Head of caudate nucleus (tissue), 42 donors: ENCODE measurements at regions not wholly inside any gene's neighbourhood (a gene's known extent, or its start where the extent isn't known, plus 50 kb on each side); places are given as distances from the start of the nearest gene placed in this dataset.
A peak's percentile ranks its signal among the peaks of the same experiment; 100 is the strongest.

Experiments
- DNase-seq, 42 donors: peaks; one replicate each; pipeline versions ENCODE4 v3.0.0 to v3.0.0-alpha.2; 2020 to 2021; ENCODE audit warnings: mixed read lengths in 7 of 42
- intact Hi-C: fragments of 100-400 bp; cut with DNase I; formaldehyde crosslinking; loops from one replicate; pipeline ENCODE4 v1.15.0; 2022

- no peak for DNase-seq
- intact Hi-C loops: no loop called here
Measured at GRCh38 chr4:58265734-58266133, 1155.5 kb upstream of the IGFBP7 start.

GRCh38 chr4:58261526-58261925 lies 1151.3 kb upstream of the IGFBP7 start:
- DNase-seq: no peak
- intact Hi-C loops: no loop called here

GRCh38 chr4:58254291-58254690 lies 1144.1 kb upstream of the IGFBP7 start:
- intact Hi-C loops: no loop called here
- DNase-seq: peak in 8 of 42 donors; percentile 3 to 43 (median 18)

GRCh38 chr4:58252656-58253055 lies 1142.5 kb upstream of the IGFBP7 start:
- intact Hi-C loops: no loop called here
- no peak for DNase-seq

GRCh38 chr4:58247792-58248191 lies 1137.6 kb upstream of the IGFBP7 start:
- intact Hi-C loops: no loop called here
- DNase-seq: no peak

GRCh38 chr4:58225460-58225859 lies 1115.3 kb upstream of the IGFBP7 start:
- intact Hi-C loops: no loop called here
- DNase-seq: no peak

GRCh38 chr4:58219179-58219578 lies 1109.0 kb upstream of the IGFBP7 start:
- intact Hi-C loops: no loop called here
- no peak for DNase-seq

- DNase-seq: no peak
- intact Hi-C loops: no loop called here
Measured at GRCh38 chr4:58216461-58216860, 1106.3 kb upstream of the IGFBP7 start.

- intact Hi-C loops: no loop called here
Measured at GRCh38 chr4:58214376-58214775, 1104.2 kb upstream of the IGFBP7 start.

GRCh38 chr4:58209551-58209950 lies 1099.4 kb upstream of the IGFBP7 start:
- intact Hi-C loops: no loop called here
- DNase-seq: no peak

More at GRCh38 chr4:58214376-58214775, 1104.2 kb upstream of the IGFBP7 start:
- DNase-seq: no peak

GRCh38 chr4:58209001-58209400 lies 1098.8 kb upstream of the IGFBP7 start:
- no peak for DNase-seq
- intact Hi-C loops: no loop called here

GRCh38 chr4:58205446-58206235 lies 1095.5 kb upstream of the IGFBP7 start:
- DNase-seq: no peak
- intact Hi-C loops: no loop called here

- intact Hi-C loops: no loop called here
- DNase-seq: no peak
Measured at GRCh38 chr4:58192217-58192616, 1082.0 kb upstream of the IGFBP7 start.

- DNase-seq: no peak
- intact Hi-C loops: no loop called here
Measured at GRCh38 chr4:58191109-58191508, 1080.9 kb upstream of the IGFBP7 start.

GRCh38 chr4:58188316-58188715 lies 1078.1 kb upstream of the IGFBP7 start:
- DNase-seq: no peak
- intact Hi-C loops: no loop called here

GRCh38 chr4:58175024-58175423 lies 1064.8 kb upstream of the IGFBP7 start:
- intact Hi-C loops: no loop called here
- DNase-seq: no peak

- intact Hi-C loops: no loop called here
- no peak for DNase-seq
Measured at GRCh38 chr4:58166490-58166889, 1056.3 kb upstream of the IGFBP7 start.

- intact Hi-C loops: no loop called here
- DNase-seq: no peak
Measured at GRCh38 chr4:58163156-58163555, 1053.0 kb upstream of the IGFBP7 start.

GRCh38 chr4:58149404-58150085 lies 1039.4 kb upstream of the IGFBP7 start:
- intact Hi-C loops: no loop called here

GRCh38 chr4:58144721-58145120 lies 1034.5 kb upstream of the IGFBP7 start:
- intact Hi-C loops: no loop called here
- DNase-seq: no peak

More at GRCh38 chr4:58149404-58150085, 1039.4 kb upstream of the IGFBP7 start:
- no peak for DNase-seq
